ENCODE measurements at regions not wholly inside any gene's neighbourhood (a gene's known extent, or its start where the extent isn't known, plus 50 kb on each side); places are given as distances from the start of the nearest gene placed in this dataset.
"Not testable (repeated sequence)": the region's sequence is repeated elsewhere in the genome, so short reads cannot be mapped to it uniquely, and the experiment has no call there.

- no peak for ATAC-seq
- DNase-seq = no peak
Observed at GRCh38 chr3:82509106-82509842, 747.8 kb upstream of the GBE1 start.

DNA sequence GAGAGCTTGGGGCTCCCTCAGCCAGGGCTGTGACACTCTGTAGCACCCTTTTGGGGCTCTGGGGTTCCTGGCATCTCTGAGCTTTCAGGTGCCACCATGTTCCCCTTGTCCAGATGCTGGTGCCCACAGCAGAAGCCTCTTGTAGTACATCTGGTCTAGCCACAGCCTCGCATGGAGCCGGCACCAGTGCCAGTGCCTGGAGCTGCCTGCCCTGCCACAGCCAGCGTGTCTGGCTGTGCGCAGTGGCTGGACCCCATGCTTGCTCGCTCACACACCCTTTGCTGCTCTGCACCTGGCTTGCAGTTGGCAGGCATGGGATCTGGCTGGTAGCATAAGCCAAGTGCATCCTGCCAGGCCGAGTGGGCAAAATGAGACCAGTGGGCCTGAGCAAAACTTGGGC is 744.8 kb upstream of the GBE1 start:
- DNase-seq = no peak
- ATAC-seq = no peak

GRCh38 chr3:82505079-82505756 is 743.8 kb upstream of the GBE1 start:
- ATAC-seq = no peak
- DNase-seq = no peak

- no peak for DNase-seq
- no peak for ATAC-seq
Observed at GRCh38 chr3:82498186-82498585, 736.7 kb upstream of the GBE1 start.

- DNase-seq = no peak
- ATAC-seq = no peak
Observed at GRCh38 chr3:82496890-82497560, 735.6 kb upstream of the GBE1 start.

DNA sequence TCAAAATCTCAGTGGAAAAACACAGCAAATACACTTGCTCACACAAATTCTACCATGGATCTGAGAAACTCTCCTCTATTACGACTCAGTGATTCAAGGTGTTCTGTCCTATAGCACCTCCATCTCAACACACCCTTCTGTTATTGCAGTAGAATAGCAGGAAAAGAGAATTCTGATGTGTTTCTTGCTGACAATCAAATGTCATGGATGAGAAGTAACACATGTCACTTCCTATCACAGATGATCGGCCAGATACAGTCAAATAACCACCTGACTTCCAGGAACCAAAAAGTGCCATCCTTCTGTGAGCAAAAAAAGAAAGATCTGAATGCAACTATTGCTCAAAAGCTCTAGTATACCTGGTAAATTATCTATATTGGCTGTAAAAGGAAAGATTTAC is 734.2 kb upstream of the GBE1 start:
- no peak for DNase-seq
- no peak for ATAC-seq

GRCh38 chr3:82494977-82495489 is 733.6 kb upstream of the GBE1 start:
- DNase-seq = no peak

GRCh38 chr3:82493858-82494257 is 732.4 kb upstream of the GBE1 start:
- ATAC-seq (no peak), DNase-seq (no peak)

More at GRCh38 chr3:82494977-82495489, 733.6 kb upstream of the GBE1 start:
- ATAC-seq = no peak

DNA sequence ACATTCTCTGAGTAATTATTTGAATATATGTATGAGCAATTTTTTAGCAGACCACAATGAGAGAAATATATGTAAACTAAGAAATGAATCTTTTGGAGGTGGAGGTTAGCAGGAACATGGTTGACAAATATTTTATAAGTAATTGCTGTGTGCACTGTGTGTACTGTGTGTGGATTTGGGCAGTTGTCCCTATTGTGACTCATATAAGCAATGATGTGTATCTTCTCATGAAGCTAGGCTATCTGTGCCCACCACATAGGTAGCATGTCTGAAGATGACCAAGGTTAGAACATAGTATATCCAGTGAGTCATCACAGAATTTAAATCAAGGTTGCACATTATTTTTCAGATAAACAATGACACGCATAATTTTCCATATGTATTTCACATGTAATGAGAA is 713.9 kb upstream of the GBE1 start:
- ATAC-seq = no peak

GRCh38 chr3:82474711-82475110 is 713.3 kb upstream of the GBE1 start:
- DNase-seq = no peak
- no peak for ATAC-seq

More for the DNA sequence above, 713.9 kb upstream of the GBE1 start:
- no peak for DNase-seq

- DNase-seq (no peak), ATAC-seq (no peak)
Observed at GRCh38 chr3:82473864-82474541, 712.6 kb upstream of the GBE1 start.

DNA sequence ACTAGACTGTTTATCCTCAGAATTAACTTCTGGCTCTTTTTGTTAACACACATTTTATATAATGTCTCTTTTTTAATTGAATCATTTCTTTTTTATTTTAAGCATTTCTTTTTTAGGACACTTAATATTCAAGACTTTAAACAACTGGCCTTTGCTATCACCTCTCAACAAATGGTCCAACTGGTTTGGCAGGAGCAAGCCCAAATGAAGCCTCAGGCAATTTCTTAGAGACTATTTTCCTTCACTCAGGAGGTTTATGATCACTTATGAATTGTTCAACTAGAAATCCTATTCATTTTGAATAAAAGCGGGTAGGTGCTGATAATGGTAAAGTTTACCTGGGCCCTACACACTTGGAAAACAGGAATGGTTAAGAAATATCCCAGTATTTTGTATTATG is 705.6 kb upstream of the GBE1 start:
- no peak for ATAC-seq
- no peak for DNase-seq

DNA sequence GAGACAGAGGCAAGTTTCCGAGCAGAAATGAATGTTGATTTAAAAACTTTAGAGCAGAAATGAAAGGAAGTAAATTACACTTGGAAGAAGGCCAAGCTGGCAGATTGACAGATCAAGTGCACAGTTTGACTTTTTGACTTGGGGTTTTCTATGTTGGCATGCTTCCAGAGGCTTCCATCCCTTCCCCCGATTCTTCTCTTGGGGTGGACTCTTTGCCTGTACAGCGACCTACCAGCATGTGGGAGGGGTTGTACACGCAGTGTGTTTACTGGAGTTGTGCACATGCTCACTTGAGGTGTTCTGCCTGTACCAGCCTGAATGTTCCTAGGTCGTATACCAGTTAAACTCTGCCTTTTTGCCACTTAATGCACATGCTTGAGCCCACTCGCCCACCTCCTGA is 701.5 kb upstream of the GBE1 start:
- DNase-seq (no peak), ATAC-seq (no peak)

- DNase-seq = no peak
- ATAC-seq = no peak
Observed at GRCh38 chr3:82461049-82461889, 699.8 kb upstream of the GBE1 start.

DNA sequence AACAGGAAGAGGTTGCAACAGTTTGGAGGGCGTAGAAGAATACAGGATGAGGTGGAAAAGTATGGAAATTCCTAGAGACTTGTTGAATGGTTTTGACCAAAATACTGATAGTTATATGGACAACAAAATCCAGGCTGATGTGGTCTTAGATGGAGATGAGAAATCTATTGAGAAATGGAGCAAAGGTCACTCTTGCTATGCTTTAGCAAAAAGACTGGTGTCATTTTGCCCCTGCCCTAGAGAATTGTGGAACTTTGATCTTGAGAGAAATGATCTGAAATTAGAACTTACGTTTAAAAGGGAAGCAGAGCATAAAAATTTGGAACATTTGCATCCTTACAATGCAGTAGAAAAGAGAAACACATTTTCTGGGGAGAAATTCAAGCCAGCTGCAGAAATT is 686.9 kb upstream of the GBE1 start:
- DNase-seq = no peak
- no peak for ATAC-seq

GRCh38 chr3:82428821-82429220 is 667.4 kb upstream of the GBE1 start:
- ATAC-seq, DNase-seq: not testable (repeated sequence)

GRCh38 chr3:82424031-82424339 is 662.5 kb upstream of the GBE1 start:
- no peak for DNase-seq
- no peak for ATAC-seq

GRCh38 chr3:82423268-82424030 is 662.0 kb upstream of the GBE1 start:
- no peak for DNase-seq
- no peak for ATAC-seq

DNA sequence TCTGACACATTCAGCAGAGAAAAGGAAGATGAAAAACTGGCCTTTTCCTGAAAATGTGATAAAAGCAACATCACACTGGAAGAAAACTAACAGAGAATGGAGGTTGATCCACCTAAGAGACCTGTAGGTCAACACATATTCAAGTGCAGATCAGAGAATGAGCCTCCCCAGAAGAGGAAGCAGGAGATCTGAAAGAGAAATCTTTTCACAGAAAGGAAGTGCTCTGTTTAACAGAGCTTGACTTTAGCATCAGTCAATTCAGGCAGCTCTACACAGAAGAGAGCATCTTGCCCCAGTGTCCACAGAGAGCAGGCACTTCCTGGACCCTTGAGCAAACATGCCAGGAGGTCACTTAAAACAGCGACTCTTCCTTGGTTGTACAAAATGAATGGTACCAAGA is 655.4 kb upstream of the GBE1 start:
- DNase-seq = no peak

GRCh38 chr3:82416349-82416748 is 654.9 kb upstream of the GBE1 start:
- ATAC-seq (no peak), DNase-seq (no peak)

More for the DNA sequence above, 655.4 kb upstream of the GBE1 start:
- ATAC-seq = no peak

DNA sequence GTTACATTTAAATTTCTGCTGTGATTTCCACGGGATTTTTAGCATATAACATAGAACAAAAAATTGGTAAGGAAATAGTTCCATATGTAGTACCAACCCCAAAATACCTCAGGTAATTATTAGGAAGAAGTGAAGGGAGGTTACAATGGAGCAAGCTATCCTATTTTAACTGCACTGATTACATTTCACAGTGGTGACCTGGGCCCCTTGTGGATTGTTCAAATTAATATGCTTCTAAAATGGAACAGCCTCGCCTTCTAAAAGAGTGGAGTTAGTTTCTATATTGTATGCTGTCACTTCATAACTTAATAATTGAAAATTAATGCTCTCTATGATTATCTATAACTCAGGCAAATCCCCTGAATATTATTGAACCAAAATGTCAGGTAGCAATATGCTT is 651.7 kb upstream of the GBE1 start:
- DNase-seq (no peak), ATAC-seq (no peak)

Data from stimulated activated naive CD8-positive, alpha-beta T cell treated with anti-CD3 and anti-CD28 coated beads, Interleukin-15, Interleukin-2, amounts not matched to agents 100 U/mL and 50 U/mL, for 24 hours (primary cell).